ENCODE measurements at regions not wholly inside any gene's neighbourhood (a gene's known extent, or its start where the extent isn't known, plus 50 kb on each side); places are given as distances from the start of the nearest gene placed in this dataset.

DNA sequence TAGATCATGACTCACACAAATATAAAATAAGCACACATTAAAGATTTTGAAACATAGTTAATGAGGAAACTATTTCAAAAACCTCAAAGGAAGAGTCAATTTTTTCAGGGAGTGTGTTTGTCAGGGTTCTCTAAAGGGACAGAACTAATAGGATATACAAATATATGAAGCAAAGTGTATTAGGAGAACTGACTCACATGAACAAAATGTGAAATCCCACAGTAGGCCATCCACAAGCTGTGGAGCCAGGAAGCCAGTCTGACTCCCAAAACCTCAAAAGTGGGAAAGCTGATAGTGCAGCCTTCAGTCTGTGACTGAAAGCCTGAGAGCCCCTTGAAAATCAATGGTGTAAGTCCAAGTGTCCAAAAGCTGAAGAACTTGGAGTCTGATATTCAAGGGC lies 898.0 kb upstream of the EYS start:
- intact Hi-C loops (cut with DNase I) = no loop called here
- no peak for DNase-seq
- TF ChIP-seq, protein P1, sequence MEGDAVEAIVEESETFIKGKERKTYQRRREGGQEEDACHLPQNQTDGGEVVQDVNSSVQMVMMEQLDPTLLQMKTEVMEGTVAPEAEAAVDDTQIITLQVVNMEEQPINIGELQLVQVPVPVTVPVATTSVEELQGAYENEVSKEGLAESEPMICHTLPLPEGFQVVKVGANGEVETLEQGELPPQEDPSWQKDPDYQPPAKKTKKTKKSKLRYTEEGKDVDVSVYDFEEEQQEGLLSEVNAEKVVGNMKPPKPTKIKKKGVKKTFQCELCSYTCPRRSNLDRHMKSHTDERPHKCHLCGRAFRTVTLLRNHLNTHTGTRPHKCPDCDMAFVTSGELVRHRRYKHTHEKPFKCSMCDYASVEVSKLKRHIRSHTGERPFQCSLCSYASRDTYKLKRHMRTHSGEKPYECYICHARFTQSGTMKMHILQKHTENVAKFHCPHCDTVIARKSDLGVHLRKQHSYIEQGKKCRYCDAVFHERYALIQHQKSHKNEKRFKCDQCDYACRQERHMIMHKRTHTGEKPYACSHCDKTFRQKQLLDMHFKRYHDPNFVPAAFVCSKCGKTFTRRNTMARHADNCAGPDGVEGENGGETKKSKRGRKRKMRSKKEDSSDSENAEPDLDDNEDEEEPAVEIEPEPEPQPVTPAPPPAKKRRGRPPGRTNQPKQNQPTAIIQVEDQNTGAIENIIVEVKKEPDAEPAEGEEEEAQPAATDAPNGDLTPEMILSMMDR (IDR thresholded peaks at IDR 0.05) = no peak

DNA sequence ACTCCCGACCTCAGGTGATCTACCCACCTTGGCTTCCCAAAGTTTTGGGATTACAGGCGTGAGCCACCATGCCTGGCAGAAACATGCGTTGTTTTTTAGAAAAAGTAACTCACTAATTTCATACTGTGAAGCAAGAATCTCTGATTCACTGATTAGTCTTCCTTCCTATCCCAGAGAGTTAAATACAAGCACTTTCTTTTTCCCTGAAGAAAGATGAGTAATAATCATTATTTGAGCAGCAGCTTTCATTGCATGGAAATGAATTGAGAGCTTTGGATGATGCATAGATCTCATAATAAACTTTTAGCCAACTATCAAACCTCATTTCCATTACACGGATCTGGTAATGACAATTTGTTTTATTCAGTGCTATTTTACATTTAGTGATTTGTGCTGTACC lies 892.5 kb upstream of the EYS start:
- H3K9me3 ChIP-seq = no peaks in the 10 kb centered on the region

More for the DNA sequence above, 898.0 kb upstream of the EYS start:
- Histone ChIP-seq H3K4me1 (no peaks in the 10 kb centered on the region), H3K27me3 (no peaks in the 10 kb centered on the region), H3K27ac (no peak overlapping the region), H3K4me3 (no peak overlapping the region), H3K36me3 (no peaks in the 10 kb centered on the region), H3K9me3 (no peaks in the 10 kb centered on the region)
- ATAC-seq (no peak), FAIRE-seq (no peak)

DNA sequence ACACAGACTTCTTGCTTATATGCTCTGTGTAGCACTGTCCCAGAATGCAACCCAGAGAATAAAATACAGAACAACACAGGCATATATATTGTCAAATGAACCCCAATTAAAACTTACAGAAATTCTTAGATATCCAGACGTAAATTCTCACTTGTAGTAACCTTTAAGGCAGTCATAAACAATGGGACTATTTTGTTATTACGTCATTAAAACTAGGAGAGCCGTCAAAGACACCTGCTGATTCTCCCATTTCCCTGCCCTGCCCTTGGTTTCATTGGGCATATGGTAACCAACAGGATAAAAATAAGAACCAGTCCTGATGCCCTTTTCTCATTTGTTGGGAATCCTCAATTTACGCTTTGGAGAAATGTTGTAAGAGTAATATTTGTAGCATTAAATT lies 871.3 kb upstream of the EYS start:
- ATAC-seq = no peak
- no peaks in the 10 kb centered on the region for H3K4me1 ChIP-seq
- no peaks in the 10 kb centered on the region for H3K9me3 ChIP-seq
- no peaks in the 10 kb centered on the region for H3K36me3 ChIP-seq
- H3K27ac ChIP-seq = no peak overlapping the region
- TF ChIP-seq, protein P1 (IDR thresholded peaks at IDR 0.05) = no peak
- DNase-seq = no peak
- no peak for FAIRE-seq
- H3K4me3 ChIP-seq = no peak overlapping the region
- no peaks in the 10 kb centered on the region for H3K27me3 ChIP-seq
- WGBS, 2 donors = 27% methylated on average over 4 of the region's 4 CpGs
- intact Hi-C loops (cut with DNase I) = no loop called here

More for the DNA sequence above, 892.5 kb upstream of the EYS start:
- Histone ChIP-seq H3K27ac (no peak overlapping the region), H3K4me3 (no peak overlapping the region), H3K36me3 (no peaks in the 10 kb centered on the region), H3K4me1 (no peaks in the 10 kb centered on the region), H3K27me3 (no peaks in the 10 kb centered on the region)
- TF ChIP-seq, protein P1 (IDR thresholded peaks at IDR 0.05) = no peak
- FAIRE-seq = no peak
- ATAC-seq = no peak
- intact Hi-C loops (cut with DNase I) = no loop called here
- WGBS, 2 donors = 42 to 60% methylated on average over 4 of the region's 4 CpGs
- DNase-seq = no peak

DNA sequence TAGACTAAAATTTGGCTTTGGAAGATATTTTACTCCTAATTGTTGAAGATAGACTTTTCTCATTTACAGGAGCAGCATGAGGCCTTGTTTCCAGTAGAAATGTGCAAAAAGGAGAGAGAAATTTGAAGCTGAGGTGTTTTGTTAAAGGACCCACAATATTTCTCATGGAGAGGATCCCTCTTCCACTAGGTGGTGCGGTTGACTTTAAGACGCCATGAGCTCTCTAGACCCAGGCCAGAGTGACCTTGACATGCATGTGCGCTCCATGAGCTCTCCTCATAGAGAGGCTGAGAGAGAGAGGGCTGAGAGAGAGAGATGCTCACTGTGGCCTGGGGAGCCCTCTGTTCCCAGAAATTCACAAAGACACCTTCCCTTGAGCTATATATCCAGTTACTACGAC lies 861.2 kb upstream of the EYS start:
- no peak overlapping the region for H3K4me3 ChIP-seq
- H3K36me3 ChIP-seq = no peaks in the 10 kb centered on the region
- FAIRE-seq = no peak
- no peaks in the 10 kb centered on the region for H3K27me3 ChIP-seq
- no peak for ATAC-seq
- H3K9me3 ChIP-seq = no peaks in the 10 kb centered on the region
- H3K4me1 ChIP-seq = no peaks in the 10 kb centered on the region
- WGBS, 2 donors = 63 to 72% methylated on average over 4 of the region's 4 CpGs
- no peak for DNase-seq
- TF ChIP-seq, protein P1 (IDR thresholded peaks at IDR 0.05) = no peak
- intact Hi-C loops (cut with DNase I) = no loop called here
- no peak overlapping the region for H3K27ac ChIP-seq

DNA sequence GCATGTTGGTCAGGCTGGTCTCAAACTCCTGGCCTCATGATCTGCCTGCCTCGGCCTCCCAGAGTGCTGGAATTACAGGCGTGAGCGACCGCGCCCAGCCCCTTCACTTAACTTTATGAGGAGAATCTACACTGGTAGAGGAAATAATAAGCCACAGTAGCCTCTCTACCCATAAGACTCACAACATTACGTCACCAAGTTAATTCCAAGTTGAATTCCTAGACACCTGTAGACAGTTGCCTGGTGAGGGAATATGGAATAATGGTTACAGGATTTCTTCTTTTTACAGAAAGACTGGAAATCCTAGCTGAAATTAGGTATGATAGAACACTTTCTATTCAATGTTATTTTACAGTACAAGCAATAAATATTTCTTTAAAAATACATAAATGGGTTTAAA lies 854.5 kb upstream of the EYS start:
- TF ChIP-seq, protein P1 (IDR thresholded peaks at IDR 0.05) = no peak
- no peaks in the 10 kb centered on the region for H3K4me1 ChIP-seq
- DNase-seq (no peak), FAIRE-seq (no peak), ATAC-seq (no peak)
- intact Hi-C loops (cut with DNase I) = no loop called here
- no peaks in the 10 kb centered on the region for H3K36me3 ChIP-seq
- 77 to 86% methylated on average over 6 of the region's 6 CpGs for WGBS, 2 donors
- no peaks in the 10 kb centered on the region for H3K9me3 ChIP-seq
- H3K27me3 ChIP-seq = no peaks in the 10 kb centered on the region
- no peak overlapping the region for H3K4me3 ChIP-seq
- no peak overlapping the region for H3K27ac ChIP-seq

All from pancreas (tissue), 10 donors.